ENCODE measurements at regions not wholly inside any gene's neighbourhood (a gene's known extent, or its start where the extent isn't known, plus 50 kb on each side); places are given as distances from the start of the nearest gene placed in this dataset.

- no peak overlapping the region for H3K4me3 ChIP-seq
- H3K9me3 ChIP-seq, result no peaks in the 10 kb centered on the region
- 81 to 88% (median 85%) methylated on average over 3 of the region's 3 CpGs for WGBS, 3 donors
- H3K27me3 ChIP-seq (ENCODE audit: insufficient read depth in 3 of 3, low read length in 2 of 3), result no peaks in the 10 kb centered on the region
- intact Hi-C loops (cut with DNase I), result no loop called here
- H3K36me3 ChIP-seq (ENCODE audit: insufficient read depth in 1 of 2, low read depth in 1 of 2), result no peaks in the 10 kb centered on the region
- no peak overlapping the region for H3K27ac ChIP-seq
- no peaks in the 10 kb centered on the region for H3K4me1 ChIP-seq
- no peak for TF ChIP-seq CTCF (IDR thresholded peaks at IDR 0.05)
- DNase-seq (no peak), ATAC-seq (no peak)
Measured at GRCh38 chr5:81866994-81867393, 104.8 kb upstream of the ATG10 start.

- TF ChIP-seq CTCF (IDR thresholded peaks at IDR 0.05), result no peak
- H3K27me3 ChIP-seq (ENCODE audit: insufficient read depth in 3 of 3, low read length in 2 of 3), result no peaks in the 10 kb centered on the region
- H3K36me3 ChIP-seq (ENCODE audit: insufficient read depth in 1 of 2, low read depth in 1 of 2), result no peaks in the 10 kb centered on the region
- intact Hi-C loops (cut with DNase I), result no loop called here
- DNase-seq (no peak), ATAC-seq (no peak)
- peaks cover 13% of the 10 kb centered on the region for H3K4me1 ChIP-seq
- H3K27ac ChIP-seq, result no peak overlapping the region
- H3K9me3 ChIP-seq, result no peaks in the 10 kb centered on the region
- H3K4me3 ChIP-seq, result no peak overlapping the region
- WGBS, 3 donors, result 88 to 91% (median 88%) methylated on average over 1 of the region's 1 CpG
Measured at GRCh38 chr5:81860778-81861177, 109.9 kb upstream of the SSBP2 start.

- WGBS, 3 donors, result 73 to 84% (median 75%) methylated on average over 6 of the region's 6 CpGs
- no peak for ATAC-seq
- no peak overlapping the region for H3K4me3 ChIP-seq
- TF ChIP-seq CTCF (IDR thresholded peaks at IDR 0.05), result no peak
- no peak for DNase-seq
- no peaks in the 10 kb centered on the region for H3K9me3 ChIP-seq
- H3K27ac ChIP-seq, result no peak overlapping the region
- H3K36me3 ChIP-seq (ENCODE audit: insufficient read depth in 1 of 2, low read depth in 1 of 2), result no peaks in the 10 kb centered on the region
- intact Hi-C loops (cut with DNase I), result loop anchor here (5.0 to 10.0 kb wide), 2 partner anchors 305 to 308 kb away; no protein-coding TSS in a partner anchor
- H3K27me3 ChIP-seq (ENCODE audit: insufficient read depth in 3 of 3, low read length in 2 of 3), result no peaks in the 10 kb centered on the region
- H3K4me1 ChIP-seq, result peaks cover 20% of the 10 kb centered on the region
Measured at GRCh38 chr5:81859624-81860023, 108.7 kb upstream of the SSBP2 start.

GRCh38 chr5:81856948-81857928, 106.3 kb upstream of the SSBP2 start:
- peak; percentile 81 to 92 for DNase-seq
- Histone ChIP-seq H3K9me3 (no peaks in the 10 kb centered on the region), H3K4me1 (peaks cover 37% of the 10 kb centered on the region), H3K27me3 (ENCODE audit: insufficient read depth in 3 of 3, low read length in 2 of 3) (no peaks in the 10 kb centered on the region), H3K27ac (peak overlapping the region; percentile 60), H3K4me3 (peak overlapping the region; percentile 42), H3K36me3 (ENCODE audit: insufficient read depth in 1 of 2, low read depth in 1 of 2) (no peaks in the 10 kb centered on the region)
- ATAC-seq, result peak; percentile 84 to 91 (median 90)
- intact Hi-C loops (cut with DNase I), result loop anchor here (5.0 to 10.0 kb wide), 2 partner anchors 308 to 310 kb away; no protein-coding TSS in a partner anchor
- peak; percentile 23 for TF ChIP-seq CTCF (IDR thresholded peaks at IDR 0.05)
- 23 to 34% (median 31%) methylated on average over 14 of the region's 14 CpGs for WGBS, 3 donors
